ENCODE measurements at regions not wholly inside any gene's neighbourhood (a gene's known extent, or its start where the extent isn't known, plus 50 kb on each side); places are given as distances from the start of the nearest gene placed in this dataset.
A peak's percentile ranks its signal among the peaks of the same experiment; 100 is the strongest.
"Not testable (repeated sequence)": the region's sequence is repeated elsewhere in the genome, so short reads cannot be mapped to it uniquely, and the experiment has no call there.

DNA sequence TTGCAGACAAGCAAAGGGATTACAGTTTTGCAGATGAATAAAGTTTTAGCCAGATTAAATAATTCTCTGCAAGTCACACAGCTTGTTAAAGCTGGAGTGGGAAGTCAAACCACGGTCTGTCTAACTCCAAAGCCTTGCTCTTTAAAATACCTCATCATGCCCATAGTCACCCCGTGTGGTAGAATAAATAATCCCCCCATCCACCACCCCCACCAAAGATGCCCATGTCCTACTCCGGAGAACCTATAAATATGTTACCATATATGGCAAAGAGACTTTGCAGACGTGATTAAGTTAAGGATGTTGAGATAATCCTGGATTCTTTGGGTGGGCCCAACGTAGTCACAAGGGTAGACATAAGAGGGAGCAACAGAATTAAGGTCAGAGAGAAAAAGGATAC is 118.7 kb downstream of the BEND2 start:
- no peak for DNase-seq (ENCODE audit: low read depth in 3 of 3, low spot score in 2 of 3)

DNA sequence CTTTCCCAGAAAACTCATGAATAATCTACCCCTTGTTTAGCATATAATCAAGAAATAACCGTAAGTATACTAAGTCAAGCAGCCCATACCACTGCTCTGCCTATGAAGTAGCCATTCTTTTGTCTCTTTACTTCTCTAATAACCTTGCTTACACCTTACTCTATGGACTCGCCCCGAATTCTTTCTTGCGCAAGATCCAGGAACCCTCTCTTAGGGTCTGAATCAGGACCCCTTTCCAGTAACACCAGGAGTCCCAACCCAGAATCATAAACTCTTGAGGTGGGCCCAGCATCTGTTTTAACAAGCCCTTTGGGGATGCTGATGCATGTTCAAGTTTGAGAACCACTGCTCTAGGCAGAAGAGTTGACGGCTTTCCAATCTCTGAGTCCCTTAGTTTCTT is 119.6 kb downstream of the BEND2 start:
- DNase-seq (ENCODE audit: low read depth in 3 of 3, low spot score in 2 of 3): no peak

GRCh38 chrX:18099745-18100144 is 120.9 kb downstream of the BEND2 start:
- no peak for DNase-seq (ENCODE audit: low read depth in 3 of 3, low spot score in 2 of 3)

GRCh38 chrX:18098763-18099162 is 121.9 kb downstream of the BEND2 start:
- DNase-seq (ENCODE audit: low read depth in 3 of 3, low spot score in 2 of 3): no peak

- no peak for DNase-seq (ENCODE audit: low read depth in 3 of 3, low spot score in 2 of 3)
Measured at GRCh38 chrX:18076434-18076833, 144.3 kb downstream of the BEND2 start.

- DNase-seq (ENCODE audit: low read depth in 3 of 3, low spot score in 2 of 3): no peak
Measured at GRCh38 chrX:18075603-18076002, 145.1 kb downstream of the BEND2 start.

DNA sequence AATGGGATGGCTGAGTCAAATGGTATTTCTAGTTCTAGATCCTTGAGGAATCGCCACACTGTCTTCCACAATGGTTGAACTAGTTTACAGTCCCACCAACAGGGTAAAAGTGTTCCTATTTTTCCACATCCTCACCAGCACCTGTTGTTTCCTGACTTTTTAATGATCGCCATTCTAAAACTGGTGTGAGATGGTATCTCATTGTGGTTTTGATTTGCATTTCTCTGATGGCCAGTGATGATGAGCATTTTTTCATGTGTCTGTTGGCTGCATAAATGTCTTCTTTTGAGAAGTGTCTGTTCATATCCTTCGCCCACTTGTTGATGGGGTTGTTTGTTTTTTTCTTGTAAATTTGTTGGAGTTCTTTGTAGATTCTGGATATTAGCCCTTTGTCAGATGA is 152.6 kb downstream of the BEND2 start:
- DNase-seq (ENCODE audit: low read depth in 3 of 3, low spot score in 2 of 3): not testable (repeated sequence)

- peak in 1 of 3 donors; percentile 7 for DNase-seq (ENCODE audit: low read depth in 3 of 3, low spot score in 2 of 3)
Measured at GRCh38 chrX:18065956-18066355, 154.7 kb downstream of the BEND2 start.

DNA sequence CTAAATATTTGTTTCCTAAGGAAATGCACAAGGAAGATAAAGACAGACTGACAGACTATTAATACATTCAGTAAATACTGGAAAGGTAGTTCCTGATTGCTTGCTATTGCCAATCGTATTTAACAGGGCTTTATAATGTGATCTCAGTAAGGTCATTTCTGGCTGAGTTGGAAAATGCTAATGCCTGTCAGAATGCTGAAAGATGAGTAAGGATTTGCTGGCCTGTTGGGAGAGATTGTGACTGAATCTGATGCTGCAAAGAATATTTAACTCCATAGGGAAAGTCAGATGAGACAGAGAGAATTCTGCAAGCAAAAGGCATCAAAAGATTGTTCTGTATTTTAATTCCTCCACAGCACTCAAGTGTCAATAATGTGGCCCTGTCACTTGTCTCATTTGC is 169.0 kb downstream of the BEND2 start:
- no peak for DNase-seq (ENCODE audit: low read depth in 3 of 3, low spot score in 2 of 3)

GRCh38 chrX:18047491-18047890 is 173.2 kb downstream of the BEND2 start:
- DNase-seq (ENCODE audit: low read depth in 3 of 3, low spot score in 2 of 3): no peak

DNA sequence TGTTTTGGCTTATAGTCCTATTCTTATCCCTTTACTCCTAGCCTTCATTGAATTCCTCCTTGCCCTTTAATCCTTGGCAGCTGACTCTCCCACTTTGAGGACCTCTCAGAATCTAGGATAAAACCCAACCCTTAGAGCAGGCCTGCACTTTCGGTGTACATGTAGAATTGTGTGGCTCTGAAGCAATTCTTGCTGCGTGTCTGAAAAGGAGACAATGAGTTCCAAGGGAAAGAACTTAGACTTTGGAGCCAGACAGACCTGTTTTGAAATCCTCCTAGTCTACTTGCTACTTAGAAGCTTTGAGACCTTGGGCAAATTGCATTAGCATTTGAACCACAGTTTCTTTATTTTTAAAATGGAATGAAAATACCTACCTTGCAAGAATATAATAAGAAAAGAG is 175.2 kb downstream of the BEND2 start:
- DNase-seq (ENCODE audit: low read depth in 3 of 3, low spot score in 2 of 3): no peak

DNA sequence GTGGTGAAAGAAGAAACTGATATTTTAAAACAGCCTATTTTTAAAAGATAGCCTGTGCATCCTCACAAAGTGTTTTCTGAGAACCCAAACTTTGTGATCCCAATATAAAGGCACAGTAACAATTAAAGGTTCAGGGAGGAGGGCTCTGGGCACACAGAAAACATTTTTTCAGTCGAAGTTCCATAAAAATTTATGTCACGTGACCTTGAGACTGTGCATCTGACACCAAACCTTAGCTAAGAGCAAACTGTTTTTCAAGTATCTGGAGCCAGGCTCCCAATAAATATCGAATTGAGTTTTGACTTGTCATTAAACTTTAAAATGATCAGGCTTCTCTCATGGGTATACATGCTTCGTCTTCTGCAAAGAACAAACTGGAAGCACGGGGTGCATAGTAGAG is 177.9 kb downstream of the BEND2 start:
- no peak for DNase-seq (ENCODE audit: low read depth in 3 of 3, low spot score in 2 of 3)

DNA sequence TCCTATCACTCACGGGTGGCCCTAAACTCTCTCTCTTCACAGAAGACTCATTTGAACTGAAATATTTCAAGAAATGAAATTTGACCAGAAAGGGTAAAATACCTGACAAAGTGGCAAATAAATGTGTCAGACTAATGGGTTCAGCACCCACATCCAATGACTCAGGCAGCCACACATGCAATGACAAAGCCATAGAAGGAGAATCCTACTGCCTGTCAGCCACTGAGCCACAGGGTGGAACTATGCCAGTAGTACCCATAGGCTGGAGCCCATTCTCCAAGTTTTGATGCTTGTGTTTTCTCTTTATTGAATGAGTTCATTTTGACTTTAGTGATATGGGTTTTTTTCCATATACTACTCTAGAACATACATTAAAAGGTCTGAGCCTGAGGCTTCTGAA is 179.0 kb downstream of the BEND2 start:
- DNase-seq (ENCODE audit: low read depth in 3 of 3, low spot score in 2 of 3): no peak

- no peak for DNase-seq (ENCODE audit: low read depth in 3 of 3, low spot score in 2 of 3)
Measured at GRCh38 chrX:18039023-18039422, 177.9 kb upstream of the RAI2 start.

DNA sequence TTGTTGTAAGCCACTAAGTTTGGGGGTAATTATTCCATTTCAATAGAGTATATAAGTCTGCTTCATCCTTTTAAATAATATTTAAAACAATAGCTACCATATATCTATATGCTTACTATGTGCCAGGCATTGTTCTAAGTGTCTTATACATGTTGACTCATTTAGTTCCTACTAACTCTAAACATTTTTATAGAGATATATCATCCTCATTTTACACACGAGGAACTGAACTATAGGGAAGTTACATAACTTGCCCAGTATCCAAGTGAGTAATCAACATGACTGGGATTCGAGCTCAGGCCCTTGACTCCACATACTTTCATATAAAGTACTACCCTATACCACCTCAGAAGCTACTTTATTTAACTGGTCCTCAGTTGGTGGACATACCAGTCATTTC is 175.3 kb upstream of the RAI2 start:
- no peak for DNase-seq (ENCODE audit: low read depth in 3 of 3, low spot score in 2 of 3)

- no peak for DNase-seq (ENCODE audit: low read depth in 3 of 3, low spot score in 2 of 3)
Measured at GRCh38 chrX:18034945-18035344, 173.8 kb upstream of the RAI2 start.

GRCh38 chrX:18034504-18034903 is 173.4 kb upstream of the RAI2 start:
- no peak for DNase-seq (ENCODE audit: low read depth in 3 of 3, low spot score in 2 of 3)

GRCh38 chrX:18032486-18033221 is 171.6 kb upstream of the RAI2 start:
- DNase-seq (ENCODE audit: low read depth in 3 of 3, low spot score in 2 of 3): no peak

DNA sequence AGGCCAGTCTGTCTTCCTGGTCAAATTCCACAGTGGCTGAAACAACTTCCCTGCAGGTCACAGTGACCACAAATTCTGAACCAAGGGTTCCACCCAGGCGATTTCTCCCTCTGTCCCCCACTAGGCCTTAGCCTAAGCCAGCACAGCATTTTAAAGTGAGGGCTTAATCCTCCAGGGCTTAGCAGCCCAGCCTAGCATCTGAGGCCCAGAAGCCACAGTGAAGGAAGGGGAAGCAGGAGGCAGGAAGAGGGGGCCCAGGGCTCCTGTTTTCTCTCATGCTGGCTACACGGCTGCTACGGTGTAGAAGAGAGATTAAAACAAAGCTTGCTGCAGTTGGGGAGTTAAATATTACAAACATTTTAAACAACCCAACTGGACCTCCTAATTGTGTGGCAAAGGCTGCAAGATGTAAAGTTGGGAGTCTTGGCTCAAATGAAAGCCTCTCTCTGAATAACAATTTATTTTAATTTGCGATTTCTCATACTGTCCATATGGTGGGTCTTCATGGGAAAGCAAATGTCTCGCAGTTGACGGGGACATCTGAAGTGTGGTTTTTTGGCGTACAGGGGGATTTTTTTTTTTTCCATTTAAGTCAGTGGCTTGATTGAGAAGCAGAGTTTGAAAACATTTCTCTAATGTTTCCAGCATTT is 170.8 kb upstream of the RAI2 start:
- DNase-seq (ENCODE audit: low read depth in 3 of 3, low spot score in 2 of 3): no peak

DNA sequence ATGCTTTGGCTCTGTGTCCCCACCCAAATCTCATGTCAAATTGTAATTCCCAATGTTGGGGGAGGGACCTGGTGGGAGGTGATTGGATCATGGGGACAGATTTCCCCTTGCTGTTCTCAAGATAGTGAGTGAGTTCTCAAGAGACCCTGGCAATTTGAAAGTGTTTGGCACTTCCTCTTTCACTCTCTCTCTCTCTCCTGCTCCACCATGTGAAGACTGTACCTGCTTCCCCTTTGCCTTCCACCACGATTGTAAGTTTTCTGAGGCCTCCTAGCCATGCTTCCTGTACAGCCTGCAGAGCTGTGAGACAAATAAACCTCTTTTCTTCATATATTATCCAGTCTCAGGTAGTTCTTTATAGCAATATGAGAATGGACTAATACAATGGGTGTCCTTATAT is 169.6 kb upstream of the RAI2 start:
- DNase-seq (ENCODE audit: low read depth in 3 of 3, low spot score in 2 of 3): not testable (repeated sequence)

GRCh38 chrX:18026166-18026565 is 165.1 kb upstream of the RAI2 start:
- no peak for DNase-seq (ENCODE audit: low read depth in 3 of 3, low spot score in 2 of 3)

GRCh38 chrX:18017411-18017810 is 156.3 kb upstream of the RAI2 start:
- DNase-seq (ENCODE audit: low read depth in 3 of 3, low spot score in 2 of 3): no peak

GRCh38 chrX:18016941-18017340 is 155.8 kb upstream of the RAI2 start:
- no peak for DNase-seq (ENCODE audit: low read depth in 3 of 3, low spot score in 2 of 3)
